ENCODE measurements at regions not wholly inside any gene's neighbourhood (a gene's known extent, or its start where the extent isn't known, plus 50 kb on each side); places are given as distances from the start of the nearest gene placed in this dataset.

DNA sequence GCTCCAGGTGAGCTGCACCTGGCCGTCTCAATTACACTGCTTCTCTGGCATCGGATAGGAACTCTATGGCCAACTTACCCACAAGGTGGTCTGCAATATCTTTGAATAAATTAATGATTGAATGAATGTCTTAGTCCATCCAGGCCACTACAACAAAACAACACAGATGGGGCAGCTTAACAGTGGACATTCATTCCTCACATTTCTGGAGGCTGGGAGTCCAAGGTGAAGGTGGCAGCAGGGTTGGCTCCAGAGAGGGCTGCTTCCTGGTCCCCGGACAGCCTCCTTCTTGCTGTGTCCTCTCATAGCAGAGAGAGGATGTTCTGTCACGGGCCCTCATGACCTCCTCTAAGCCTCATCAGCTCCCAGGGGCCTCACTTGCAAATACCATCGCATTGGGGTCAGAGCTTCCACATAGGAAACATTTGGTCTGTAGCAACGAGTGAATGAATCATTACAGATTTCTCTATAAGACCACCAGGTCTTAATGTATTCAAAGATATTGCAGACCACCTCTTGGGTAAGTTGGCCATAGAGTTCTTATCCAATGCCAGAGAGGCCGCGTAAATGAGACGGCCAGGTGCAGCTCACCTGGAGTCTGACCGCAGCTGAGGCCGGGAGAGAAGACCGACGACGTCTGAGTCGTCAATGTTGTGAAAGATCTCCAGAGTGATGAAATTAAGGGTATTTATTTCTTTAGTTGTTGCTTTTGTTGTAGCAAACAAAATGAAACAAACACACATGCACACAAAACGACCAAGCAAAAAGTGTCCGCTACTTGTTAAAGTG lies 182.7 kb upstream of the C14orf180 start:
- no peak overlapping the region for H3K27ac ChIP-seq
- H3K4me3 ChIP-seq: no peak overlapping the region
- intact Hi-C loops (cut with DNase I; ENCODE audit: low total_unique reads): no loop called here
- H3K4me1 ChIP-seq: no peaks in the 10 kb centered on the region
- no peak for DNase-seq
- TF ChIP-seq, protein P1, sequence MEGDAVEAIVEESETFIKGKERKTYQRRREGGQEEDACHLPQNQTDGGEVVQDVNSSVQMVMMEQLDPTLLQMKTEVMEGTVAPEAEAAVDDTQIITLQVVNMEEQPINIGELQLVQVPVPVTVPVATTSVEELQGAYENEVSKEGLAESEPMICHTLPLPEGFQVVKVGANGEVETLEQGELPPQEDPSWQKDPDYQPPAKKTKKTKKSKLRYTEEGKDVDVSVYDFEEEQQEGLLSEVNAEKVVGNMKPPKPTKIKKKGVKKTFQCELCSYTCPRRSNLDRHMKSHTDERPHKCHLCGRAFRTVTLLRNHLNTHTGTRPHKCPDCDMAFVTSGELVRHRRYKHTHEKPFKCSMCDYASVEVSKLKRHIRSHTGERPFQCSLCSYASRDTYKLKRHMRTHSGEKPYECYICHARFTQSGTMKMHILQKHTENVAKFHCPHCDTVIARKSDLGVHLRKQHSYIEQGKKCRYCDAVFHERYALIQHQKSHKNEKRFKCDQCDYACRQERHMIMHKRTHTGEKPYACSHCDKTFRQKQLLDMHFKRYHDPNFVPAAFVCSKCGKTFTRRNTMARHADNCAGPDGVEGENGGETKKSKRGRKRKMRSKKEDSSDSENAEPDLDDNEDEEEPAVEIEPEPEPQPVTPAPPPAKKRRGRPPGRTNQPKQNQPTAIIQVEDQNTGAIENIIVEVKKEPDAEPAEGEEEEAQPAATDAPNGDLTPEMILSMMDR (IDR thresholded peaks at IDR 0.05): no peak
- H3K36me3 ChIP-seq: no peaks in the 10 kb centered on the region
- peaks cover 0 to 33% of the 10 kb centered on the region in 2 donors for H3K27me3 ChIP-seq
- peaks cover 4 to 29% (median 20%) of the 10 kb centered on the region in 3 donors for H3K9me3 ChIP-seq

DNA sequence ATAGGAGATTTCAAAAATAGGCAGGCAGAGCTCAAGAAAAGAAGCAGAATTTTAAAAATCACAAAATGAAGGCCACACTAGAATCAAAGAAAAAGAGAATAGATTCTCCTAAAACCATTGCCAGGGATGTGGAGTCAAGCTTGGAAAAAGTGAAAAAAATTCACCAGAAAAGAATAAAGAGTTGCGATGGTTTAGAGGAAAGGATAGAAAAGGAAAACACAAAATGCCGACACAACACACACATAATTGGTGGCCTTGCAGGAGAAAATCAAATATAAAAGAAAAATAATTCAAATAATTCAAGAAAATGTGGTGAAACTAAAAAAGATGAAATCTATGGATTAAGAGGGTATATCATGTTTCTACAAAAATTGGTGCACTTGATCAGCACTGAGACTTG lies 181.6 kb upstream of the C14orf180 start:
- TF ChIP-seq, protein P1 (IDR thresholded peaks at IDR 0.05): no peak
- Histone ChIP-seq H3K9me3 (peaks cover 4 to 29% (median 20%) of the 10 kb centered on the region in 3 donors), H3K27ac (no peak overlapping the region), H3K36me3 (no peaks in the 10 kb centered on the region), H3K4me3 (no peak overlapping the region), H3K4me1 (no peaks in the 10 kb centered on the region), H3K27me3 (peaks cover 0 to 29% of the 10 kb centered on the region in 2 donors)
- intact Hi-C loops (cut with DNase I; ENCODE audit: low total_unique reads): no loop called here
- DNase-seq: no peak

DNA sequence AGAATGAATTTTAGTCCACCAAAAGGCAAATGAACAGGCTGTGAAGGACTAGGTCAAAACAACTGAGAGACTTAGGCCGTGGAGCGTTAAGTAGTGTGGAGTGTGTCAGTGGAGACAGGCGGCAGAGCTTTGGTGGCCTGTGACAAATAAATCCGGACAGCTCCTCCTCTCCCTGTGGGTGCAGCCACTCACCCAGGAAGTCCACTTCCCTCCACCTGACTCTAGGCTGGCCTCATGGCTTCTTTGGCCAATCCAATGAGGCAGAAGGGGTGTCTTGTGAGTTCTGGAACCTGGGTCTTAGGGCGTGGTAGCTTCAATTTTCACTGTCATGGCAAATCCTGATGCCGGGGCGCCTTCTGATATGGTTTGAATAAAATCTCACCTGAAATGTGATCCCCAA lies 180.9 kb upstream of the C14orf180 start:
- H3K4me1 ChIP-seq: no peaks in the 10 kb centered on the region
- TF ChIP-seq, protein P1 (IDR thresholded peaks at IDR 0.05): no peak
- no peak overlapping the region for H3K27ac ChIP-seq
- H3K27me3 ChIP-seq: peaks cover 0 to 29% of the 10 kb centered on the region in 2 donors
- peak in 1 of 2 donors; percentile 9 for DNase-seq
- intact Hi-C loops (cut with DNase I; ENCODE audit: low total_unique reads): no loop called here
- peaks cover 4 to 29% (median 20%) of the 10 kb centered on the region in 3 donors for H3K9me3 ChIP-seq
- no peaks in the 10 kb centered on the region for H3K36me3 ChIP-seq
- H3K4me3 ChIP-seq: no peak overlapping the region

DNA sequence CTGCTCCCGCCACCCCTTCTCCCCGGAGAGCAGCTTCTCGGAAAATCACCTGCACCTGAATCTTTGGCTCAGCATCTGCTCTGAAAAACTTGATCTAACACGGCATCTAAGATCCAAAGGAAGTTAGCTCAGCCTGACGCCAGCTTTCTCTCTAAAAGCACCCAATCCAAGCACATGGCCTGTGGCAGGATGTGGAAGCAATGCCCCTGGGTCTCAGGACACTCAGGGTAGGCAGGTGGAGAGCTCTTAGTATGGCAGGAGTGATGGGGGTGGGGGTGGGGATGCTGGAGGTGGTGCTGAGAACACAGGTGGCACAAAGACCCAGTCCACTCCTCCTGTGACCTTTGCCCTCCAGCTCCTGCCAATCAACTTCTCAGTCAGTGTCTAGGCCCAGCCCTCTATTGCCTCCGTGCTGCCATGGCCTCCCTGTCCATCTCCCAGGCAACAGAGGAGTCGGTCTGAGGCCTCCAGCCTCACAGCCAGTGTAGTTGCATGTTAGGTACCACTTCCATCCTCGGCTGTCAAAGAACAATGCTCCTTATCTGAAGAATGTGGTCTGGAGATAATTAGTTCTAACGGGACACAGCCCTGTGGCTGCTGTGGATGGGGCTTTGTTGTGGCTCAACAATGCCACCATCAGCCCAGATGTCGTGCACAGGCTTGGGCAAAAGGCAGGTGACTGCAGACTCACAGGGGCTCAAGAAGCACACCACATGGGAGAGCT lies 180.0 kb upstream of the C14orf180 start:
- no peak for DNase-seq

DNA sequence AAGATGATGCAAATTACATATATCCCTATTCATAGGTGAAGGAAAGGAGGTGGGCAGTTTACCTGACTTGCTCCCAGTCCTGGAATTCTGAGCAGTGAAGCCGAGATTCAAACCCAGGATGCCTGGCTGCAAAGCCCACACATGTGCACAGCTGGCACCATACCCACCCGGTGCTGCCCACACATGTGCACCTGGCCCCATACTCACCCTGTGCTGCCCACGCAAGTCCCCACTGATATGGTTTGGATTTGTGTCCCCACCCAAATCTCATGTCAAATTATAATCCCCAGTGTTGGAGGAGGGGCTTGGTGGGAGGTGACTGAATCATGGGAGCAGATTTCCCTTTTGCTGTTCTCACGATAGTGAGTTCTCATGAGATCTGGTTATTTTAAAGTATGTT lies 179.2 kb upstream of the C14orf180 start:
- Histone ChIP-seq H3K36me3 (no peaks in the 10 kb centered on the region), H3K27ac (no peak overlapping the region), H3K9me3 (peaks cover 4 to 29% (median 20%) of the 10 kb centered on the region in 3 donors), H3K4me1 (no peaks in the 10 kb centered on the region), H3K27me3 (peaks cover 0 to 14% of the 10 kb centered on the region in 2 donors), H3K4me3 (no peak overlapping the region)
- TF ChIP-seq, protein P1 (IDR thresholded peaks at IDR 0.05): no peak
- intact Hi-C loops (cut with DNase I; ENCODE audit: low total_unique reads): no loop called here
- DNase-seq: no peak

More for the DNA sequence above, 180.0 kb upstream of the C14orf180 start:
- Histone ChIP-seq H3K4me1 (no peaks in the 10 kb centered on the region), H3K9me3 (peaks cover 4 to 29% (median 20%) of the 10 kb centered on the region in 3 donors), H3K27ac (no peak overlapping the region), H3K36me3 (no peaks in the 10 kb centered on the region), H3K27me3 (peaks cover 0 to 21% of the 10 kb centered on the region in 2 donors), H3K4me3 (no peak overlapping the region)
- intact Hi-C loops (cut with DNase I; ENCODE audit: low total_unique reads): no loop called here
- TF ChIP-seq, protein P1 (IDR thresholded peaks at IDR 0.05): no peak

Measured in tibial artery (tissue), 4 donors.